Gastroesophageal sphincter (tissue), 3 donors: ENCODE measurements at regions not wholly inside any gene's neighbourhood (a gene's known extent, or its start where the extent isn't known, plus 50 kb on each side); places are given as distances from the start of the nearest gene placed in this dataset.

Source experiments
- CTCF ChIP-seq, 4 experiments: fragments of 200-600 bp in 2 of 4; fragments of 450-650 bp in 2 of 4; sonication (generic) in 1 of 4; IDR thresholded peaks; one replicate each; pipeline ENCODE4 v1.5.1; 2017 to 2019; ENCODE audit warnings: antibody characterized with exemption in 4 of 4, mild to moderate bottlenecking in 2 of 4, moderate library complexity in 2 of 4
- EP300 ChIP-seq: sonication (generic); formaldehyde crosslinking; IDR thresholded peaks from one replicate; pipeline ENCODE4 v1.6.1; 2017; ENCODE audit warnings: antibody characterized with exemption, mild to moderate bottlenecking

GRCh38 chr6:134721060-134721405 is 228.9 kb downstream of the ALDH8A1 start:
- TF ChIP-seq EP300 (no peak), CTCF (IDR thresholded peaks at IDR 0.05) (no peak)
